Stimulated activated CD8-positive, alpha-beta memory T cell treated with anti-CD3 and anti-CD28 coated beads, Interleukin-7, amount 100 ng/mL, for 24 hours (primary cell): ENCODE measurements at regions not wholly inside any gene's neighbourhood (a gene's known extent, or its start where the extent isn't known, plus 50 kb on each side); places are given as distances from the start of the nearest gene placed in this dataset.
"Not testable (repeated sequence)": the region's sequence is repeated elsewhere in the genome, so short reads cannot be mapped to it uniquely, and the experiment has no call there.

Experiments
- DNase-seq: peaks from one replicate; pipeline ENCODE4 v3.0.0-alpha.2; 2020; ENCODE audit warnings: low read depth

- no peak for DNase-seq
Measured at GRCh38 chr11:87970762-87971161, 204.5 kb downstream of the RAB38 start.

DNA sequence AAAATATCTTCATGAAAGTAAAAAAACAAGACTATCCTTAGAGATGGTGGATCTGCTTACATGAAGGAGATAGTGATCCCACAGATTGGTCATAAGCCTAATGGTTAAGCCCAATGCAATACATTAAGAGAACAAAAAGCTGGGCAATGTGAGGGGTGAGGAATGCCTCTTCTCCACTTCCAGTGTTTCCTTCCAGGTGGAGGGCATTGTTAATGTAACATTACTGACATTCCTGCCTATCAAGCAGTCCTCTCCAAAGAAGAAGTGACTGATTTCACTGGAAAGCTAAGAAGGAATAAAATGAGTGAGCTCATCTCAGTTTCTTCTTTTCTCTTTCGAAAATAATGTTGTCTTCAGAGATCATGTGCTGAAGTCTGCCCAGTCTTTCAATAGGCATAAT, 207.8 kb downstream of the RAB38 start:
- no peak for DNase-seq

DNA sequence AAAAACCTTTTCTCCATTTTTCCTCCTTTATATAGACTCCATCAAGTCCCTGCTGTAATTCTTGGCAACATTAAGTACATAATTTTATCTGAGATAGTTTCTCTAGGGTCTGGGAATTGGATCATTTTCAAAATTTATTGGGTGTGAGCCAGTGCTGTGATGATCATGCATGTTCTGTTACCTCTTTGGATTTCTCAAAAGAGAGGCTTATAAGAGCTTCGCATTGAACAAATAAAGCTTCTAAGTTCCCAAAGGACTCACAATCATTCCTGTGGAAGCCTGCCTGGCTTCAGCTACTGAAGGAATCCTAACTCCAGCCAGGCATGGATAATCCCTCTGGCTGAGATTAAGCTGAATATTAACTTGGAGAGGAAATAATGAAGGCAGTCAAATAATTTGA, 208.5 kb downstream of the RAB38 start:
- DNase-seq: no peak

- DNase-seq: no peak
Measured at GRCh38 chr11:87966216-87966615, 209.0 kb downstream of the RAB38 start.

DNA sequence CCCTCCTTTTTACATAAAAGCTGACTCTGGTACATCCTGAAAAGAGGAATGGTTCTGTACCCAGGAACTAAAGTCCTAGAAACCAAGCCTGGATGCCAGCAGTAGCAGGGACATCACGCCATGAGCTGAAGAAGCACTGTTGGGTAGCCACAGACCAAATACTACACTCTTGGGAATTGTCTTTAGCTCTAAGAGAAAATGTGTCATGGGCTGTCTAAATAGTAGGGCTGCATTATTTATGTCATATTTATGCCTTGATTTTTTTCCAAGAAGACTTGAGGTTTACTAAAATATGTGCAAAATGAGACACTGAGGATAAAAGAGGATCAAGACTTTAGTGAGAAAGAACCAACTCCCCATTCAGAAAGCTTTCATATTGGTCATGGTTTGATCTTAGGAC, 213.6 kb downstream of the RAB38 start:
- no peak for DNase-seq

DNA sequence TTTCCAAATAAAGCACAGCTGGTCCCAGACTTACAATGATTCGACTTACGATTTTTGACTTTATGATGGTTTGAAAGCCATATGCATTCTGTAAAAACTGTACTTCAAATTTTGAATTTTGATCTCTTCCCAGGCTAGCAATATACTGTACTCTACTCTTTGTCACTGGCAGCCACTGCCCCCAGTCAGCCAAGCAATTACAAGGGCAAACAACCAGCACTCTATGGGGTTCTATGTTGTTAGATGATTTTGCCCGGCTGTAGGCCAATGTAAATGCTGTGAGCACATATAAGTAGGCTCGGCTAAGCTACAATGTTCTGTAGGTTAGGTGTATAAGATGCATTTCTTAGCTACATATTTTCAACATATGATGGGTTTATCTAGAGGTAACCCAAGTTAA, 217.3 kb downstream of the RAB38 start:
- DNase-seq: no peak

GRCh38 chr11:87954476-87954875, 220.8 kb downstream of the RAB38 start:
- DNase-seq: no peak

- DNase-seq: no peak
Measured at GRCh38 chr11:87942786-87943185, 232.5 kb downstream of the RAB38 start.

GRCh38 chr11:87934182-87934581, 241.1 kb downstream of the RAB38 start:
- DNase-seq: no peak

DNA sequence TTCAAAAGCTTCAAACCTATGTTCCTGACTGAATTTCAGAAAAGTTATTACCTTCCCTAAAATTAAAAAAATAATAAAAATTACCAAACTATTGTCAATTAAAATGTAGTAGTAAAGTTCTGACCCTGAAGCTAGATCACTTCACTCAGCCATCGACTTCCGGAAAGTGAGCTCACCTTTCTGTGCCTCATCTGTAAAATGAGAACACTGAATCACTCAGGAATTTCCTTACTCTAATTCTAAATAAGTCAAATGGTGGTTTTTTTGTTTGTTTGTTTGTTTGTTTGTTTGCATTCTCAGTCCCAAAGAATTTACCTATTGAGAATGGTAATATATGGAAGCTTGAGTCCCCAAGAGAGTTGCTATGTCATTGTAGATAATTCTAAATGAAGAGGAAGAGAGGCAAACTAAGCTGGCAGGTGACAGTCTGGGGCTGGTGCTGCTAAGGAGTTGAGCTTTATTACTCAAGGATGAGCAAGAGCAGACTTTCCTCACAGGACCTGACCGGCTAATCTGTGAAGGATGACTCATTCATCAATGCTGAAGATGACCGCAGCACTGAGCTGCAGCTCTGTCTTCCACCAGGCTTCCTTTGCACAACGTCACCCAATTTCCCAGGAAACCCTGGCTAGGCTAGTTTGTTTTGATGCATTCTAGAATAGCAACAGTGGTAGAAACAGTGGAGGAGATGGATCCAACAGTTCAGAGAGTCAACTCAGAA, 248.8 kb downstream of the RAB38 start:
- DNase-seq: no peak

- no peak for DNase-seq
Measured at GRCh38 chr11:87924125-87924524, 251.1 kb downstream of the RAB38 start.

- no peak for DNase-seq
Measured at GRCh38 chr11:87917111-87917510, 258.1 kb downstream of the RAB38 start.

DNA sequence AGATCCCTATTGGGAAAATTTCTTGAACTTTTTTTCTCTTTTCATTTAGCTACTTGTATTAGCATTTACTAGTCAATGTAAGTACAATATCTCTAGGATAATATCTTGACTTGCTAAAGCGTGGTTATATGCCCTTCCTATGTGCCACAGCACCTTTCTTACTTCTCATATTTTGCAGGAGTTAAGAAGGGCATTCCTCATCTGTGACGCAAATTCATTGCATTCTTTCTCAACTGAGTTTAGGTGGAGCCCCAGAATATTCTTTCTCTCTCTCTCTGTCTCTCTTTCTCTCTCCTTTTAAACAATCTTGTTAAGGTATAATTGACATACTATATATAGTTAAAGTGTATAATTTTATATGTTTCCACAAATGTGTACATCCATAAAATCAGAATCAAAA, 266.1 kb downstream of the RAB38 start:
- DNase-seq: no peak

DNA sequence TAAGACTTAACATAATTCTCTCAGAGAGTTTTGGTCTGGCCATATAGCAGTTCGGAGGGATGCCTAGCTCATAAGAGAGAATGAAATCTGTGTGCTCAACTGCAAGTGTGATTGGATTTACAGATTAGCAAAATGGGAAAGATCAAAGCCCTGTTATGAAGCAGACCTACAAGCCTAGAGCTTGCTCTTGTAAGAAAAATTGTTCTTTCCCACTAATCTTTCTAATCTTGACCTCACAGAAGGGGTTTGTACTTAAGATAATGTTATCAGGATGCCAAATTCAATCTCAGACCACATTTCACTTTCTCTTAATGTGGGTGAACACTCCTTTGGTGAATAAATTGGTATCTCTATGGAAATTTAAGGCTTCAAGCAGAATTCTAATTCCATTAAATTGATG, 267.2 kb downstream of the RAB38 start:
- DNase-seq: no peak

- no peak for DNase-seq
Measured at GRCh38 chr11:87903345-87903744, 271.9 kb downstream of the RAB38 start.

DNA sequence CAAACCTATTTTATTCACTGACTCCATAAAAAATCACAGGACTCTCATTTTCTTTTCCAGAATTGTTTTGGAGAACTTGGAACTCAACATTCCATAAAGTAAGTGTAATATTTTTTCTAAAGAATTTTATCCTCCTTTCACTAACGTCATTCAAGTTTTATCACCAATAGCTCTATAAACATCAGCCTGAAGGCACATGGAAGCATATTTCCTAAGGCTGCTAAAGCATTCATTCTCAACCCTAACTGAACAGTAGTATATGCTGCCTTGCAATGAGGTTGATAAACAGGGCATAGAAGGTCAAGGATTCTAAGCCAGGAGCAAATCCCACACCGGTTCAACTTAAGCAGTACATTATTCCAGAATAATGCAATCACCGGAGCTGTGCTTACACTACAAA, 273.9 kb downstream of the RAB38 start:
- DNase-seq: no peak

DNA sequence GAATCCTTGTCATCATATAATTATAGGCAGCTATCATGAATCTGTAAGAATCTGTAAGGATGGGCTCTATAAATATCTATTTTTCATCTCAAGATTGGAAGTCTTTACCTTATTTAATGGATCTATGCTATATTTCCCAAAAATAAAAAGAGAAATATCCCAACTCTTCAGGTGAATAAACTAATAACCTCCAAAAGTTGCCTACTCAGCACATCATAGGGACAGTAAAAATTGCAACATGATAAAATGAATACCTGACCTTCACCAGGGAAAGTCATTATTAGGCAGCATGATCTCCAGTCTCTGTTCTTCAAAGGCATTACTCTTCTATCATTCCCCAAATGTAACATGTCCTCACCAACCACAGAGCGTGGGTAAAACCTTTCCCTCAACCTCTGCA, 277.3 kb downstream of the RAB38 start:
- no peak for DNase-seq

DNA sequence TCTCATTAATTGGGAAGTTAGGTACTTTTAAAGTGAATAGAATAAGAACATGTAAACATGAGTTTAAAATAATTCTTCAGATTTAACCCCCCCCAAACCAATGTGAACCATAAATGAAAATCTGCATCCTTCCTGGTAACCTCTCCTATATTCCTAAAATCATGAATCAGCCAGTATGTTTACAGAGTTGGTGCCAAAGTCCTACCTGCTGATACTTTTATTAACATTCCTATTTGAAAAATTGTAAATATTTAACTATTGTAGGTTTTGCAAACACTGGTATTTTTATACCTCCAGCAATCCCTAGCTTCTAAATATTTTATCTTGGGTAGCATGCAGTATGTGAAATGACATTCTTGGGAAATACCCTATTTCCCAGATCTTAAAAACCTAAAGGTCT, 278.2 kb downstream of the RAB38 start:
- DNase-seq: no peak

DNA sequence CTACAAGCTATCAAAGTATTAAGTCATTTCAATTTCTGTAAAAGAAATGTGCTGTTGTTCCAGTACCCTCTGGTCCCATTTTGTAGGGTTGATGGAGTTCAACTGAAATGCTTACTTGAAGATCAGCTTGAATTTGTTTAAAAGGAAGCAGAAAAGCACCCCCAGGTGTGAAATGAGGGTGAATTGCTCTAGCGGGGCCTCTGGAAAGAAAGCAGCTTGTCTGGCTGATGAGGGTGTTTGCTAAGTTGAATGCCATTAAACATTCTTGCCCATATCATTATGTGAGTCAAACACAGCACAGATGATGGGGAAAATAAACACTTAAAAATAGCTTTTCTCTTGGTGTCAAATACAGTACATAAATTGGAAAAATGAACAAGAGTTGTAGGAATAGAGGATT, 280.3 kb downstream of the RAB38 start:
- DNase-seq: no peak

GRCh38 chr11:87892291-87892690, 283.0 kb downstream of the RAB38 start:
- no peak for DNase-seq

DNA sequence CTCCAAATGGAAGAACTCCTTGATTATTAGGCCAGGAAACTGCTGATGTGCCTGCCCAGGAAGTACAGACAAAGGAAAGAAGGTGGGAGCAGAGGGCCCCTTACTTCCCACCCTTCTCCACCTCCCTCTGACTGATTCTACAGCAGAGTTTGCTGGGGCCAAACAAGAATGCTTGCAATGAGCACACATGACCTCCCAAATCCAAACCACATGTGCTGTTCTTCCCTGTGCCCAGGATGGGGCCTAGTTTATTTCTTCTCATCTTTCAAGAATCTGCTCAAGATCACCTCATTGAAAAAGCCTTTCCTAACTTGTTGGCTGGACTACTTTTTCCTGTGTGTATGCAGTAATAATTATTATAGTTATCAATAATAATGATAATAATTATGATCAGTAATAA, 286.1 kb downstream of the RAB38 start:
- DNase-seq: no peak

DNA sequence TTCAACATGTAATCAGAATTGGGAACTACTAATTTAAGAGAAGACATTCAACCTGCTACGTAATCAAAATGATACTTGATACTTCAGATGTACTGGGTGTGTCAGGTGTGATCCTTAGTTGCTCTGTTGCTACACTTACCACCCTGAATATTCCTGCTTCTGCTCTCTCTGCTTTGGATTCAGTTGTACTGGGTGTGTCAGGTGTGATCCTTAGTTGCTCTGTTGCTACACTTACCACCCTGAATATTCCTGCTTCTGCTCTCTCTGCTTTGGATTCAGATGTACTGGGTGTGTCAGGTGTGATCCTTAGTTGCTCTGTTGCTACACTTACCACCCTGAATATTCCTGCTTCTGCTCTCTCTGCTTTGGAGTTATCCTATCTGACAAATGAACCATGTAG, 290.2 kb downstream of the RAB38 start:
- DNase-seq: not testable (repeated sequence)

- DNase-seq: no peak
Measured at GRCh38 chr11:87879118-87879517, 296.1 kb downstream of the RAB38 start.

- DNase-seq: no peak
Measured at GRCh38 chr11:87878373-87878825, 296.8 kb downstream of the RAB38 start.

- DNase-seq: no peak
Measured at GRCh38 chr11:87871056-87871455, 304.2 kb downstream of the RAB38 start.
